Uterus (tissue), 3 donors: ENCODE measurements at regions not wholly inside any gene's neighbourhood (a gene's known extent, or its start where the extent isn't known, plus 50 kb on each side); places are given as distances from the start of the nearest gene placed in this dataset.

Experiments used
- DNase-seq, 2 donors: peaks; one replicate each; pipeline ENCODE4 v3.0.0-alpha.2; 2019 to 2020
- H3K27ac ChIP-seq, 2 donors: fragments of 200-600 bp; sonication (generic); 1 replicate in 1 of 2; 2 replicates in 1 of 2; pipeline ENCODE4 v1.5.1; 2016 to 2018
- H3K27me3 ChIP-seq, 2 donors: fragments of 200-600 bp; sonication (generic); one replicate each; pipeline ENCODE4 v1.5.1; 2018 to 2019; ENCODE audit warnings: control low read depth in 1 of 2
- H3K36me3 ChIP-seq, 2 donors: fragments of 200-600 bp; sonication (generic); one replicate each; pipeline ENCODE4 v1.5.1; 2019; ENCODE audit warnings: control low read depth in 1 of 2
- H3K4me1 ChIP-seq, 2 donors: fragments of 200-600 bp; sonication (generic); one replicate each; pipeline ENCODE4 v1.5.1; 2018 to 2019; ENCODE audit warnings: control low read depth in 1 of 2
- H3K4me3 ChIP-seq, 2 donors: fragments of 200-600 bp; sonication (generic); 1 replicate in 1 of 2; 2 replicates in 1 of 2; pipeline ENCODE4 v1.5.1; 2018 to 2019; ENCODE audit warnings: mild to moderate bottlenecking in 1 of 2
- H3K9me3 ChIP-seq, 2 donors: fragments of 200-600 bp; sonication (generic); one replicate each; pipeline ENCODE4 v1.5.1; 2019; ENCODE audit warnings: control low read depth in 1 of 2
- CTCF ChIP-seq, 4 experiments: fragments of 200-600 bp in 2 of 4; fragments of 450-650 bp in 2 of 4; sonication (generic) in 2 of 4; IDR thresholded peaks; one replicate each; pipeline ENCODE4 v1.5.1; 2016 to 2019; ENCODE audit warnings: antibody characterized with exemption in 4 of 4, mild to moderate bottlenecking in 2 of 4, moderate library complexity in 1 of 4
- POLR2A ChIP-seq, 2 donors: fragments of 450-650 bp; IDR thresholded peaks; one replicate each; pipeline ENCODE4 v1.6.1; 2016; ENCODE audit warnings: antibody characterized with exemption in 2 of 2, mild to moderate bottlenecking in 1 of 2, moderate library complexity in 1 of 2
- intact Hi-C: fragments of 100-400 bp; cut with DNase I; formaldehyde crosslinking; loops from one replicate; pipeline ENCODE4 v1.15.1; 2023; ENCODE audit warnings: low total_unique reads
- donor health status: DM: yes; HTN: yes; CAD: no.

GRCh38 chr1:63051886-63052285 lies 268.0 kb downstream of the ATG4C start:
- no peaks in the 10 kb centered on the region for H3K9me3 ChIP-seq
- no peak for TF ChIP-seq POLR2A (IDR thresholded peaks at IDR 0.05)
- no peak for TF ChIP-seq CTCF (IDR thresholded peaks at IDR 0.05)

DNA sequence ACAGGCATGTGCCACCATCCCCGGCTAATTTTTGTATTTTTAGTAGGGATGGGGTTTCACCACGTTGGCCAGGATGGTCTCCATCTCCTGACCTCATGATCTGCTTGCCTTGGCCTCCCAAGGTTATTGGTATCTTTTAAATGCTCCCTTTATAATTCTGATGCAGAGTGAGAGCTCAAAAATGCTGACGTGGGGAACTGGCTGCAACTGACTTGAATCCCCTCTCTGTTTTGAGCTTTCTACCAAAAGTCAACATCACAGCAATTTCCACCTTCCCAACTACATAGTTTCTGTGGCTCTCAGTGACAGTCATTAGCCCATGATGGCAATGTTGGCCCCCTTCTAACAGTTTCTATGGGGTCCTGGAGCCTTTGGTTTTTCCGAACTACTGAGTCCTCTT lies 268.2 kb upstream of the FOXD3 start:
- no peaks in the 10 kb centered on the region for H3K27me3 ChIP-seq
- no peak for DNase-seq
- TF ChIP-seq CTCF (IDR thresholded peaks at IDR 0.05) (no peak), POLR2A (IDR thresholded peaks at IDR 0.05) (no peak)
- H3K4me1 ChIP-seq, result no peaks in the 10 kb centered on the region
- no peak overlapping the region for H3K27ac ChIP-seq
- no peak overlapping the region for H3K4me3 ChIP-seq
- no peaks in the 10 kb centered on the region for H3K36me3 ChIP-seq
- H3K9me3 ChIP-seq, result no peaks in the 10 kb centered on the region
- intact Hi-C loops, result no loop called here

More at GRCh38 chr1:63051886-63052285, 268.0 kb downstream of the ATG4C start:
- no peaks in the 10 kb centered on the region for H3K27me3 ChIP-seq
- no peak overlapping the region for H3K4me3 ChIP-seq
- DNase-seq, result no peak
- no peaks in the 10 kb centered on the region for H3K4me1 ChIP-seq
- intact Hi-C loops, result no loop called here
- no peaks in the 10 kb centered on the region for H3K36me3 ChIP-seq
- H3K27ac ChIP-seq, result no peak overlapping the region

DNA sequence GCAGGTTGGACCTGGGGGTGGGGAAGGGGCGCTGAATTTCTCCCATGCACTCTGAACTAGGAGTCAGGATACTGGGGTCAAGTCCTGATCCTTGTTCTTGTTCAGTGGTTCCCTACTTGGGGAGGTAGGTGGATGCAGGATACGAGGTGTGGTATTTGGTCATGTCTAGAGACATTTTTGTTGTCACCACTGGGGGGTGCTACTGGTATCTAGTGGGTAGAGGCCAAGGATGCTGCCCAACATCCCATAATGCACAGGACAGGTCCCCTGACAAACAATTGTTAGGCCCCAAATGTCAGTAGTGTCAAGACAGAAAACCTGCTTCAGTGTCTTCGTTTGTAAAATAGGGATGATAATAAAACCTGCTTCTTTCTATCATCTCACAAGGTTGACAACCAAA lies 259.0 kb upstream of the FOXD3 start:
- Histone ChIP-seq H3K4me3 (no peak overlapping the region), H3K36me3 (no peaks in the 10 kb centered on the region), H3K9me3 (no peaks in the 10 kb centered on the region), H3K4me1 (no peaks in the 10 kb centered on the region), H3K27ac (no peak overlapping the region), H3K27me3 (no peaks in the 10 kb centered on the region)
- intact Hi-C loops, result no loop called here
- TF ChIP-seq CTCF (IDR thresholded peaks at IDR 0.05) (no peak), POLR2A (IDR thresholded peaks at IDR 0.05) (no peak)
- DNase-seq, result no peak

GRCh38 chr1:63064135-63064534 lies 258.2 kb upstream of the FOXD3 start:
- intact Hi-C loops, result no loop called here
- Histone ChIP-seq H3K27ac (no peak overlapping the region), H3K27me3 (no peaks in the 10 kb centered on the region), H3K4me3 (no peak overlapping the region), H3K36me3 (no peaks in the 10 kb centered on the region), H3K4me1 (no peaks in the 10 kb centered on the region), H3K9me3 (no peaks in the 10 kb centered on the region)
- TF ChIP-seq CTCF (IDR thresholded peaks at IDR 0.05), result no peak
- TF ChIP-seq POLR2A (IDR thresholded peaks at IDR 0.05), result no peak
- DNase-seq, result no peak

GRCh38 chr1:63068626-63069025 lies 253.7 kb upstream of the FOXD3 start:
- H3K9me3 ChIP-seq, result no peaks in the 10 kb centered on the region
- no peaks in the 10 kb centered on the region for H3K4me1 ChIP-seq
- H3K27ac ChIP-seq, result no peak overlapping the region
- no peak for DNase-seq
- no peak overlapping the region for H3K4me3 ChIP-seq
- TF ChIP-seq CTCF (IDR thresholded peaks at IDR 0.05) (no peak), POLR2A (IDR thresholded peaks at IDR 0.05) (no peak)
- no peaks in the 10 kb centered on the region for H3K27me3 ChIP-seq
- intact Hi-C loops, result no loop called here
- H3K36me3 ChIP-seq, result no peaks in the 10 kb centered on the region
